ENCODE measurements at regions not wholly inside any gene's neighbourhood (a gene's known extent, or its start where the extent isn't known, plus 50 kb on each side); places are given as distances from the start of the nearest gene placed in this dataset.

DNA sequence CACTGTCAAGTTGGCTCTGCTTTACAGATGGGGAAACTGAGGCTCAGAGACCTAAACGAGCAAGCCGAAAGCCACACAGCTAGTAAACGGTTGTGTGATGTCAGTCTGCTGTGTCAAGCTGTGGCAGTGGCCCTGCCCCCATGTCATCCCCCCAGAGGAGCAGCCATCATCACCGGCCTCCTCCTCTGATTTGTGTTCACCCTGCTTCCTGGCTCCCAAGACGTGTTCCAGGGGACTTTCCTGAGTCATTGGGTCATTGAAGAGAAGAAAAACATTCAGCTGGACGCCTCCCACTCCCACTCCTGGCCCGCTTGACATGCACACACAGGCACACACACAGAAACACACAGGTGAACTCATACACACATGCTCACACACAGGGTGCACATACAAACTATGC lies 54.0 kb upstream of the CIBAR2 start:
- no peak for TF ChIP-seq EZH2 (IDR thresholded peaks at IDR 0.05; ENCODE audit: insufficient read depth, poor library complexity, severe bottlenecking)
- no peak for TF ChIP-seq EZH2phosphoT487 (IDR thresholded peaks at IDR 0.05; ENCODE audit: insufficient read depth, low read depth)
